GM06990 (cell line): ENCODE measurements at regions not wholly inside any gene's neighbourhood (a gene's known extent, or its start where the extent isn't known, plus 50 kb on each side); places are given as distances from the start of the nearest gene placed in this dataset.
"Not testable (repeated sequence)": the region's sequence is repeated elsewhere in the genome, so short reads cannot be mapped to it uniquely, and the experiment has no call there.

Source experiments
- DNase-seq: peaks from one replicate; pipeline ENCODE4 v3.0.0-alpha.2; 2011; ENCODE audit not compliant: insufficient read length; ENCODE audit errors: extremely low read depth
- H3K27me3 ChIP-seq: replicated peaks from 2 replicates; pipeline ENCODE4 v1.6.0; 2011; ENCODE audit warnings: low read length; ENCODE audit not compliant: control insufficient read depth, insufficient read depth
- H3K36me3 ChIP-seq: 2 replicates; pipeline ENCODE4 v1.5.1; 2011; ENCODE audit warnings: low read length; ENCODE audit not compliant: control insufficient read depth, insufficient read depth
- H3K4me3 ChIP-seq: replicated peaks from 2 replicates; pipeline ENCODE4 v1.5.1; 2011; ENCODE audit warnings: low read depth, mild to moderate bottlenecking, control low read depth, low read length
- CTCF ChIP-seq: IDR thresholded peaks from 2 replicates; pipeline ENCODE4 v1.5.1; 2011; ENCODE audit warnings: low read length, control low read depth, mild to moderate bottlenecking, inconsistent platforms; ENCODE audit not compliant: insufficient read depth, poor library complexity, severe bottlenecking

GRCh38 chr6:134622382-134623173 is 304.7 kb upstream of the SGK1 start:
- no peaks in the 10 kb centered on the region for H3K27me3 ChIP-seq
- no peak for TF ChIP-seq CTCF
- H3K4me3 ChIP-seq = no peak overlapping the region
- H3K36me3 ChIP-seq = no peaks in the 10 kb centered on the region
- no peak for DNase-seq

- Histone ChIP-seq H3K36me3 (no peaks in the 10 kb centered on the region), H3K27me3 (no peaks in the 10 kb centered on the region), H3K4me3 (no peak overlapping the region)
- no peak for TF ChIP-seq CTCF
- no peak for DNase-seq
Observed at GRCh38 chr6:134621858-134622257, 303.9 kb upstream of the SGK1 start.

- no peaks in the 10 kb centered on the region for H3K36me3 ChIP-seq
- no peak for TF ChIP-seq CTCF
- DNase-seq = no peak
- no peaks in the 10 kb centered on the region for H3K27me3 ChIP-seq
- H3K4me3 ChIP-seq = no peak overlapping the region
Observed at GRCh38 chr6:134619789-134620188, 301.9 kb upstream of the SGK1 start.

- no peak for DNase-seq
- H3K36me3 ChIP-seq = no peaks in the 10 kb centered on the region
- H3K27me3 ChIP-seq = no peaks in the 10 kb centered on the region
- TF ChIP-seq CTCF = no peak
- H3K4me3 ChIP-seq = no peak overlapping the region
Observed at GRCh38 chr6:134619077-134619476, 301.2 kb upstream of the SGK1 start.

GRCh38 chr6:134614606-134615485 is 296.9 kb upstream of the SGK1 start:
- Histone ChIP-seq H3K4me3 (no peak overlapping the region), H3K27me3 (no peaks in the 10 kb centered on the region), H3K36me3 (no peaks in the 10 kb centered on the region)
- no peak for TF ChIP-seq CTCF
- no peak for DNase-seq

GRCh38 chr6:134612128-134612527 is 294.2 kb upstream of the SGK1 start:
- H3K36me3 ChIP-seq, DNase-seq, H3K4me3 ChIP-seq, H3K27me3 ChIP-seq: not testable (repeated sequence)
